NCI-H2029 (cell line): ENCODE measurements at regions not wholly inside any gene's neighbourhood (a gene's known extent, or its start where the extent isn't known, plus 50 kb on each side); places are given as distances from the start of the nearest gene placed in this dataset.

ENCODE experiments used
- DNase-seq: peaks from one replicate; lab custom pipeline; 2025; lab: John Stamatoyannopoulos, UW

- DNase-seq: no peak
Measured at GRCh38 chr12:123100882-123101281, 50.0 kb downstream of the PITPNM2 start.

GRCh38 chr12:123100450-123100849, 50.4 kb downstream of the PITPNM2 start:
- no peak for DNase-seq

GRCh38 chr12:123099560-123100192, 51.2 kb downstream of the PITPNM2 start:
- DNase-seq: no peak

GRCh38 chr12:123098780-123099179, 52.1 kb downstream of the PITPNM2 start:
- DNase-seq: no peak

GRCh38 chr12:123097561-123098084, 53.3 kb downstream of the PITPNM2 start:
- no peak for DNase-seq

GRCh38 chr12:123096741-123097140, 54.1 kb downstream of the PITPNM2 start:
- no peak for DNase-seq

GRCh38 chr12:123096182-123096581, 54.7 kb downstream of the PITPNM2 start:
- peak; percentile 49 for DNase-seq

GRCh38 chr12:123095078-123095881, 55.6 kb downstream of the PITPNM2 start:
- no peak for DNase-seq

GRCh38 chr12:123094349-123095077, 56.4 kb downstream of the PITPNM2 start:
- DNase-seq: no peak

- DNase-seq: no peak
Measured at GRCh38 chr12:123092866-123093265, 58.0 kb downstream of the PITPNM2 start.

- no peak for DNase-seq
Measured at GRCh38 chr12:123091230-123092150, 59.4 kb downstream of the PITPNM2 start.

GRCh38 chr12:123089631-123090353, 61.1 kb downstream of the PITPNM2 start:
- no peak for DNase-seq

- no peak for DNase-seq
Measured at GRCh38 chr12:123089140-123089539, 61.8 kb downstream of the PITPNM2 start.

GRCh38 chr12:123085730-123086487, 65.0 kb downstream of the PITPNM2 start:
- peak; percentile 36 for DNase-seq

- DNase-seq: no peak
Measured at GRCh38 chr12:123085066-123085465, 65.8 kb downstream of the PITPNM2 start.

- DNase-seq: no peak
Measured at GRCh38 chr12:123083661-123084571, 67.0 kb downstream of the PITPNM2 start.

GRCh38 chr12:123080634-123081033, 70.3 kb downstream of the PITPNM2 start:
- DNase-seq: no peak

GRCh38 chr12:123078531-123079155, 72.2 kb downstream of the PITPNM2 start:
- DNase-seq: no peak

- no peak for DNase-seq
Measured at GRCh38 chr12:123078120-123078465, 72.8 kb downstream of the PITPNM2 start.
